Vagina (tissue), 2 donors: ENCODE measurements at regions not wholly inside any gene's neighbourhood (a gene's known extent, or its start where the extent isn't known, plus 50 kb on each side); places are given as distances from the start of the nearest gene placed in this dataset.

Experiments used
- DNase-seq, 2 donors: peaks; one replicate each; pipeline ENCODE4 v3.0.0-alpha.2; 2017; ENCODE audit errors: extremely low spot score in 2 of 2
- H3K27ac ChIP-seq: fragments of 200-600 bp; sonication (generic); one replicate; pipeline ENCODE4 v1.5.1; 2019
- H3K27me3 ChIP-seq: fragments of 200-600 bp; sonication (generic); one replicate; pipeline ENCODE4 v1.5.1; 2019
- H3K36me3 ChIP-seq, 2 donors: fragments of 200-600 bp; sonication (generic); one replicate each; pipeline ENCODE4 v1.5.1; 2017 to 2019
- H3K4me1 ChIP-seq: fragments of 200-600 bp; sonication (generic); one replicate; pipeline ENCODE4 v1.5.1; 2019
- H3K4me3 ChIP-seq, 2 donors: fragments of 200-600 bp; sonication (generic); 1 replicate in 1 of 2; 2 replicates in 1 of 2; pipeline ENCODE4 v1.5.1; 2016 to 2019
- H3K9me3 ChIP-seq: fragments of 200-600 bp; sonication (generic); one replicate; pipeline ENCODE4 v1.5.1; 2019
- POLR2A ChIP-seq, 2 donors: fragments of 450-650 bp; IDR thresholded peaks; one replicate each; pipeline ENCODE4 v1.6.1; 2017; ENCODE audit warnings: antibody characterized with exemption in 2 of 2, mild to moderate bottlenecking in 2 of 2, moderate library complexity in 2 of 2
- POLR2AphosphoS5 ChIP-seq, 2 donors: sonication (generic); formaldehyde crosslinking; IDR thresholded peaks; one replicate each; pipeline ENCODE4 v1.9.0; 2017; ENCODE audit warnings: antibody characterized with exemption in 2 of 2, mild to moderate bottlenecking in 2 of 2, low read depth in 1 of 2; ENCODE audit not compliant: insufficient read depth in 1 of 2
- intact Hi-C: fragments of 100-400 bp; cut with DNase I; formaldehyde crosslinking; loops from one replicate; pipeline ENCODE4 v1.15.1; 2023
- TF ChIP-seq, protein P1 (sequence below), 3 experiments: fragments of 450-650 bp in 2 of 3; fragments of 200-600 bp in 1 of 3; sonication (generic) in 1 of 3; IDR thresholded peaks; one replicate each; pipeline ENCODE4 v1.5.1; 2017 to 2019; ENCODE audit warnings: antibody characterized with exemption in 3 of 3, mild to moderate bottlenecking in 2 of 3, moderate library complexity in 2 of 3

DNA sequence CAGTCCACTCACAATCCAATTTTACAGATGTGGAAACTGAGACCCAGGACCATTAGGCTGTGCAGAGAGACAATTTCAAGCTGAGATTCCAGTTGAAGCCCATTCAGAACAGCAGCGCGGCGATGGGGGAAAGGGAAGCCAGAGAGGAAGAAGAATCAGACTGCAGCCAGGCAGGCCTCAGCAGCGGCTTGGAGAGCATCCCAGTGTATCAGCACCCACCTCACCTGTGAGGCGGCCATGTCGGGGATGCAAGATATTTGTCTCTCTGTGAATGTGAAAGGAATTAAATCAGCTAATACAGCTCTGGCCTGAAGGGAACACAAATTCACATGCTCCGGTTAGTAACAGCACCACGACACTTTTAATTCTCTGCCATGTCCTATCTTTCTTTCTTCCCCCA, 198.0 kb upstream of the SOX11 start:
- H3K36me3 ChIP-seq: no peaks in the 10 kb centered on the region
- intact Hi-C loops: no loop called here
- H3K27ac ChIP-seq: no peak overlapping the region
- TF ChIP-seq POLR2AphosphoS5 (IDR thresholded peaks at IDR 0.05; ENCODE audit: insufficient read depth in 1 of 2, low read depth in 1 of 2): no peak
- TF ChIP-seq POLR2A (IDR thresholded peaks at IDR 0.05): no peak
- TF ChIP-seq, protein P1, sequence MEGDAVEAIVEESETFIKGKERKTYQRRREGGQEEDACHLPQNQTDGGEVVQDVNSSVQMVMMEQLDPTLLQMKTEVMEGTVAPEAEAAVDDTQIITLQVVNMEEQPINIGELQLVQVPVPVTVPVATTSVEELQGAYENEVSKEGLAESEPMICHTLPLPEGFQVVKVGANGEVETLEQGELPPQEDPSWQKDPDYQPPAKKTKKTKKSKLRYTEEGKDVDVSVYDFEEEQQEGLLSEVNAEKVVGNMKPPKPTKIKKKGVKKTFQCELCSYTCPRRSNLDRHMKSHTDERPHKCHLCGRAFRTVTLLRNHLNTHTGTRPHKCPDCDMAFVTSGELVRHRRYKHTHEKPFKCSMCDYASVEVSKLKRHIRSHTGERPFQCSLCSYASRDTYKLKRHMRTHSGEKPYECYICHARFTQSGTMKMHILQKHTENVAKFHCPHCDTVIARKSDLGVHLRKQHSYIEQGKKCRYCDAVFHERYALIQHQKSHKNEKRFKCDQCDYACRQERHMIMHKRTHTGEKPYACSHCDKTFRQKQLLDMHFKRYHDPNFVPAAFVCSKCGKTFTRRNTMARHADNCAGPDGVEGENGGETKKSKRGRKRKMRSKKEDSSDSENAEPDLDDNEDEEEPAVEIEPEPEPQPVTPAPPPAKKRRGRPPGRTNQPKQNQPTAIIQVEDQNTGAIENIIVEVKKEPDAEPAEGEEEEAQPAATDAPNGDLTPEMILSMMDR (IDR thresholded peaks at IDR 0.05): no peak
- DNase-seq: no peak
- no peaks in the 10 kb centered on the region for H3K4me1 ChIP-seq
- no peaks in the 10 kb centered on the region for H3K9me3 ChIP-seq
- no peaks in the 10 kb centered on the region for H3K27me3 ChIP-seq
- no peak overlapping the region for H3K4me3 ChIP-seq

DNA sequence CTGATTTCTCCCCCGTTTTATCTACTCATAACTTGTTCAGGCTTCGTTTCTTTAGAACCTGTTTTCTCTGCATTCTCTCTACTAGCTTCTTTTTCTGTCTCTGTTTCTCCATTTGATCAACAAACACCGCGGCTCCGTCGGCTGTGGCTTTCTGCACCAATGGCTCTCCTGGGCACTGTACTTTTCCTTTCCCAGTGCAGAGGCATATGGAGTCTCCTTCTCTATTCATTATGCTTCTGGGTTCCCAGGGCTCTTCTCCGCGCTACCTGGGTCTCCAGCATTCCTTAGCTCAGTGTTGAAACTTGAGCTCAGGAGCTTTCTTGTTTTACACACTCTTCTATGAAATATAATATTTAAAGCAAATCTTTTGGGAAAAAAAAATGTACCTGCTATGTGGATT, 196.6 kb upstream of the SOX11 start:
- no peak for TF ChIP-seq POLR2A (IDR thresholded peaks at IDR 0.05)
- no peak for TF ChIP-seq POLR2AphosphoS5 (IDR thresholded peaks at IDR 0.05; ENCODE audit: insufficient read depth in 1 of 2, low read depth in 1 of 2)
- TF ChIP-seq, protein P1 (IDR thresholded peaks at IDR 0.05): no peak
- Histone ChIP-seq H3K9me3 (no peaks in the 10 kb centered on the region), H3K27ac (no peak overlapping the region), H3K4me1 (no peaks in the 10 kb centered on the region), H3K27me3 (no peaks in the 10 kb centered on the region), H3K36me3 (no peaks in the 10 kb centered on the region), H3K4me3 (no peak overlapping the region)
- intact Hi-C loops: no loop called here
- no peak for DNase-seq

- intact Hi-C loops: no loop called here
- Histone ChIP-seq H3K4me1 (no peaks in the 10 kb centered on the region), H3K27ac (no peak overlapping the region), H3K9me3 (no peaks in the 10 kb centered on the region), H3K27me3 (no peaks in the 10 kb centered on the region), H3K36me3 (no peaks in the 10 kb centered on the region), H3K4me3 (no peak overlapping the region)
- DNase-seq: no peak
- TF ChIP-seq, protein P1 (IDR thresholded peaks at IDR 0.05): no peak
- TF ChIP-seq POLR2AphosphoS5 (IDR thresholded peaks at IDR 0.05; ENCODE audit: insufficient read depth in 1 of 2, low read depth in 1 of 2) (no peak), POLR2A (IDR thresholded peaks at IDR 0.05) (no peak)
These were observed 194.3 kb upstream of the SOX11 start for GRCh38 chr2:5497874-5498273.

DNA sequence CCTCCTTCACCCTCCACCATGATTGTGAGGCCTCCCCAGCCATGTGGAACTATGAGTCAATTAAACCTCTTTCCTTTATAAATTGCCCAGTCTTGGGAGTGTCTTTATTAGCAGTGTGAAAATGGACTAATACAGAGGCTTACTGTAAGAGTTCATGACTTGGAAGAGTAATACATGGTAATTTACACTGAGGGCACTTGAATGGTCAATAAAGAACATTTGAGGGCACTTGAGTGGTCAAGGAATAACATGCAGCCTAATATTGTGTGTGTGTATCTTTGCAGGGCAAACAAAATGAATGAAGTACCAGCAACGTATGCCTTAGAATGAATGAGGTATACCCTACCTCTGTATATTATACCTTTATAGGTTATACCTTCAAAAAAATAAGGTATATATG, 190.4 kb upstream of the SOX11 start:
- no peaks in the 10 kb centered on the region for H3K36me3 ChIP-seq
- H3K27ac ChIP-seq: no peak overlapping the region
- intact Hi-C loops: no loop called here
- H3K27me3 ChIP-seq: no peaks in the 10 kb centered on the region
- H3K4me3 ChIP-seq: no peak overlapping the region
- H3K4me1 ChIP-seq: no peaks in the 10 kb centered on the region
- TF ChIP-seq POLR2A (IDR thresholded peaks at IDR 0.05) (no peak), POLR2AphosphoS5 (IDR thresholded peaks at IDR 0.05; ENCODE audit: insufficient read depth in 1 of 2, low read depth in 1 of 2) (no peak)
- TF ChIP-seq, protein P1 (IDR thresholded peaks at IDR 0.05): no peak
- no peaks in the 10 kb centered on the region for H3K9me3 ChIP-seq
- no peak for DNase-seq

- no peak for TF ChIP-seq POLR2AphosphoS5 (IDR thresholded peaks at IDR 0.05; ENCODE audit: insufficient read depth in 1 of 2, low read depth in 1 of 2)
- TF ChIP-seq, protein P1 (IDR thresholded peaks at IDR 0.05): no peak
- no peak for TF ChIP-seq POLR2A (IDR thresholded peaks at IDR 0.05)
These were observed 189.8 kb upstream of the SOX11 start for GRCh38 chr2:5502385-5502784.

More at GRCh38 chr2:5502385-5502784, 189.8 kb upstream of the SOX11 start:
- no peak overlapping the region for H3K27ac ChIP-seq
- H3K9me3 ChIP-seq: no peaks in the 10 kb centered on the region
- intact Hi-C loops: no loop called here
- no peak for DNase-seq
- H3K4me3 ChIP-seq: no peak overlapping the region
- no peaks in the 10 kb centered on the region for H3K4me1 ChIP-seq
- H3K27me3 ChIP-seq: no peaks in the 10 kb centered on the region
- H3K36me3 ChIP-seq: no peaks in the 10 kb centered on the region
